ENCODE measurements at regions not wholly inside any gene's neighbourhood (a gene's known extent, or its start where the extent isn't known, plus 50 kb on each side); places are given as distances from the start of the nearest gene placed in this dataset.

- H3K9me3 Mint-ChIP-seq, result no peaks in the 10 kb centered on the region
Observed at GRCh38 chr3:51621091-51621892, 49.8 kb upstream of the TEX264 start.

More at GRCh38 chr3:51621091-51621892, 49.8 kb upstream of the TEX264 start:
- H3K36me3 Mint-ChIP-seq, result no peaks in the 10 kb centered on the region
- no peak overlapping the region for H3K4me3 Mint-ChIP-seq
- no peaks in the 10 kb centered on the region for H3K27me3 Mint-ChIP-seq (ENCODE audit: low read depth in 3 of 3)
- H3K4me1 Mint-ChIP-seq, result peaks cover 23 to 41% of the 10 kb centered on the region in 2 donors
- peak overlapping the region in 2 of 6 donors; percentile 38 to 53 for H3K27ac Mint-ChIP-seq
- no peak for DNase-seq
